Peyer's patch (tissue), 4 donors: ENCODE measurements at regions not wholly inside any gene's neighbourhood (a gene's known extent, or its start where the extent isn't known, plus 50 kb on each side); places are given as distances from the start of the nearest gene placed in this dataset.

Experiments used
- DNase-seq, 3 donors: peaks; one replicate each; pipeline ENCODE4 v3.0.0-alpha.2; 2017 to 2019
- H3K27ac ChIP-seq, 4 donors: fragments of 200-600 bp; sonication (generic); one replicate each; pipeline ENCODE4 v1.5.1; 2016 to 2019
- H3K27me3 ChIP-seq, 2 donors: fragments of 200-600 bp; sonication (generic); one replicate each; pipeline ENCODE4 v1.5.1; 2019
- H3K36me3 ChIP-seq, 3 donors: fragments of 200-600 bp; sonication (generic); one replicate each; pipeline ENCODE4 v1.5.1; 2016 to 2019
- H3K4me1 ChIP-seq, 4 donors: fragments of 200-600 bp; sonication (generic); one replicate each; pipeline ENCODE4 v1.5.1; 2016 to 2019
- H3K4me3 ChIP-seq, 4 donors: fragments of 200-600 bp; sonication (generic); 1 replicate in 3 of 4; 2 replicates in 1 of 4; pipeline ENCODE4 v1.5.1; 2016 to 2019; ENCODE audit warnings: mild to moderate bottlenecking in 1 of 4
- H3K9me3 ChIP-seq, 4 donors: fragments of 200-600 bp; sonication (generic); one replicate each; pipeline ENCODE4 v1.5.1; 2016 to 2019; ENCODE audit warnings: mild to moderate bottlenecking in 1 of 4
- CTCF ChIP-seq, 6 experiments: fragments of 450-650 bp in 4 of 6; fragments of 200-600 bp in 2 of 6; sonication (generic) in 1 of 6; IDR thresholded peaks; one replicate each; pipeline ENCODE4 v1.5.1; 2017 to 2019; ENCODE audit warnings: antibody characterized with exemption in 6 of 6, mild to moderate bottlenecking in 3 of 6, moderate library complexity in 1 of 6
- POLR2A ChIP-seq, 2 donors: fragments of 450-650 bp; IDR thresholded peaks; one replicate each; pipeline ENCODE4 v1.5.1; 2017; ENCODE audit warnings: antibody characterized with exemption in 2 of 2, mild to moderate bottlenecking in 2 of 2, moderate library complexity in 2 of 2

DNA sequence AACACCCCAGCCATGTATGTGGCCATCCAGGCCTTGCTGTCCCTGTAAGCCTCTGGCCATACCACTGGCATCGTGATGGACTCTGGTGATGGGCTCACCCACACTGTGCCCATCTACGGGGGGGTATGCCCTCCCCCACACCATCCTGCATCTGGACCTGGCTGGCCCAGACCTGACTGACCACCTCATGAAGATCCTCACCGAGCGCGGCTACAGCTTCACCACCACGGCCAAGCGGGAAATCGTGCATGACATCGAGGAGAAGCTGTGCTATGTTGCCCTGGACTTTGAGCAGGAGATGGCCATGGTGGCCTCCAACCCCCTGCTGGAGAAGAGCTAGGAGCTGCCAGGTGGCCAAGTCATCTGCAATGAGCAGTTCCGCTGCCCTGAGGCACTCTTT lies 80.4 kb upstream of the ZCCHC2 start:
- DNase-seq: no peak
- Histone ChIP-seq H3K27ac (no peak overlapping the region), H3K9me3 (no peaks in the 10 kb centered on the region)

DNA sequence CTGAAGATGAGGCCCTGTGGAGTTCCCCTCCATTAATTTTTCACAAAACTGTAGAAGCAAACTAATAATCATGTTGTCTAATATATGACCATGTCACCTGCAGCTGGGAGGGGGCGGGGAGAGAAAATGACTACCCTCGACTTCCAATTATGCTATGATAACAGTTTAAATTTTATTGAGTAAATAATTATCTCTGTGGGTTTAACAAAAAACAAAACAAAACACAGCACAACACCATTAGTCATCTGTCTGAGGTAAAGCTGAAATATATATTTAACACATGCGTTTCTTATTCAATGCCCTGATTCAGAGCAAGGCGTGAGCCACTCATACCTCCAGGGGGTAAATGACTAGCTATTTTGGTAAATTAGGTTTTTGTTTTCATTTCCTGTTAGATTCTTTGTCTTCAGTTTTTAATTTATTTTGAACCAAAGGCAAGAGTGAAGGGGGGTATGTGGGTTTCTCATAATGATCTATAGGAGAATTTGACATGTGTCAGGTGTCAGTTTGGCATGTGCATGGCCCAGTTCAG lies 77.4 kb upstream of the ZCCHC2 start:
- no peaks in the 10 kb centered on the region for H3K4me1 ChIP-seq
- DNase-seq: no peak
- H3K36me3 ChIP-seq: no peaks in the 10 kb centered on the region
- TF ChIP-seq CTCF (IDR thresholded peaks at IDR 0.05) (no peak), POLR2A (IDR thresholded peaks at IDR 0.05) (no peak)
- no peaks in the 10 kb centered on the region for H3K27me3 ChIP-seq
- no peak overlapping the region for H3K4me3 ChIP-seq
- no peaks in the 10 kb centered on the region for H3K9me3 ChIP-seq
- no peak overlapping the region for H3K27ac ChIP-seq

More for the DNA sequence above, 80.4 kb upstream of the ZCCHC2 start:
- no peak overlapping the region for H3K4me3 ChIP-seq
- H3K27me3 ChIP-seq: no peaks in the 10 kb centered on the region
- no peak for TF ChIP-seq POLR2A (IDR thresholded peaks at IDR 0.05)
- no peak for TF ChIP-seq CTCF (IDR thresholded peaks at IDR 0.05)
- H3K4me1 ChIP-seq: peaks cover 0 to 4% (median 0%) of the 10 kb centered on the region in 4 donors
- H3K36me3 ChIP-seq: no peaks in the 10 kb centered on the region

DNA sequence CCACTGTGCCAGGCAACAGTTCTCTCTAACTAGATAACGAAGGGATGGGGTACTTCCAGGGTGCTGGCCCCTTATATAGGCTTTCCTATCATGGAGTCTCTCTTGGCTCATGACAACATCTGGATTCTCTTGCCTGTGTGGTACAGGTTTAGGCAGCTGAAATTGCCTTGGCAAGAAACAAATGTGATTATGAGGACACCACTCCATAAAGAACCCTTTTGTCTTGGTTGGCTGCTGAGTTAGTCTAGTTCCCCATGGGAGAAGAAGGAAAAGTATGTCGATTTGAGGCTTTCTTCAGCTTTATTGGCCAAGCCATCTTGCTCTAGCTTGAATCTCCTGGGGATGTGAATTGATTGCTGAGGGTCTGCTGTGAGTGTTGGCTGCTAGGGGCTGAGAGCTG lies 76.3 kb upstream of the ZCCHC2 start:
- Histone ChIP-seq H3K27ac (no peak overlapping the region), H3K4me3 (no peak overlapping the region), H3K27me3 (no peaks in the 10 kb centered on the region), H3K9me3 (no peaks in the 10 kb centered on the region), H3K36me3 (no peaks in the 10 kb centered on the region), H3K4me1 (peaks cover 0 to 8% (median 0%) of the 10 kb centered on the region in 4 donors)
- no peak for TF ChIP-seq POLR2A (IDR thresholded peaks at IDR 0.05)
- no peak for TF ChIP-seq CTCF (IDR thresholded peaks at IDR 0.05)
- DNase-seq: no peak

- no peak overlapping the region for H3K4me3 ChIP-seq
- no peak for DNase-seq
- no peak overlapping the region for H3K27ac ChIP-seq
Measured at GRCh38 chr18:62447652-62448051, 75.2 kb upstream of the ZCCHC2 start.

DNA sequence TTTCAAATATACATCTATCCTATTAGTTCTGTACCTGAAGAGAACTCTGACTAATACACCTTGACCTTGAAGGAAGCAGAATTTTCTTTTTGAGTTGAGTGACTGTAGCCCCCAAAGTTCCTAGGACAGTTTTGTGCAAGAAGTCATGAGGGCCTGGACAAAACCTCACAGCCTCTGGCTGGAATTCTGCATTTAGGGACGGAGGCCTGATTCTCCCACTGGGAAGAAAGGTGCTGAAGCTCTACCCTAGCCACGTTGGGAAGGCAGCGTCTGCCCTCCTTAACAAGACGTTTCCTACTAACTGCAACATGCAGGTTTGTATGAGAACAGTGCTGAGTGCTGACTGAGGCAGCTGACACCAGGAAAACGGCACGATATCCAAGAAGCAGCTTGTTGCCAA lies 74.4 kb upstream of the ZCCHC2 start:
- Histone ChIP-seq H3K4me1 (peaks cover 0 to 13% (median 0%) of the 10 kb centered on the region in 4 donors), H3K9me3 (no peaks in the 10 kb centered on the region), H3K4me3 (no peak overlapping the region), H3K27me3 (no peaks in the 10 kb centered on the region), H3K27ac (no peak overlapping the region), H3K36me3 (no peaks in the 10 kb centered on the region)
- DNase-seq: no peak
- TF ChIP-seq POLR2A (IDR thresholded peaks at IDR 0.05) (no peak), CTCF (IDR thresholded peaks at IDR 0.05) (no peak)

More at GRCh38 chr18:62447652-62448051, 75.2 kb upstream of the ZCCHC2 start:
- TF ChIP-seq POLR2A (IDR thresholded peaks at IDR 0.05): no peak
- no peak for TF ChIP-seq CTCF (IDR thresholded peaks at IDR 0.05)
- Histone ChIP-seq H3K9me3 (no peaks in the 10 kb centered on the region), H3K36me3 (no peaks in the 10 kb centered on the region), H3K27me3 (no peaks in the 10 kb centered on the region), H3K4me1 (peaks cover 0 to 13% (median 0%) of the 10 kb centered on the region in 4 donors)
